Neutrophil (primary cell): ENCODE measurements at regions not wholly inside any gene's neighbourhood (a gene's known extent, or its start where the extent isn't known, plus 50 kb on each side); places are given as distances from the start of the nearest gene placed in this dataset.
"Not testable (repeated sequence)": the region's sequence is repeated elsewhere in the genome, so short reads cannot be mapped to it uniquely, and the experiment has no call there.

ENCODE experiments used
- H3K27ac ChIP-seq: fragments of 200-600 bp; sonication (generic); 2 replicates; pipeline ENCODE4 v1.5.1; 2016; ENCODE audit warnings: mild to moderate bottlenecking, moderate library complexity
- H3K27me3 ChIP-seq: fragments of 200-600 bp; sonication (generic); 2 replicates; pipeline ENCODE4 v1.6.0; 2016; ENCODE audit warnings: mild to moderate bottlenecking
- H3K36me3 ChIP-seq: fragments of 200-600 bp; sonication (generic); 2 replicates; pipeline ENCODE4 v1.5.1; 2017
- H3K4me1 ChIP-seq, 2 experiments: fragments of 200-600 bp in 1 of 2; sonication (generic) in 1 of 2; 1 replicate in 1 of 2; 2 replicates in 1 of 2; pipeline versions ENCODE4 v1.5.1 to v1.6.1; 2013 to 2016; ENCODE audit warnings: low read depth in 1 of 2, low read length in 1 of 2, mild to moderate bottlenecking in 1 of 2, moderate library complexity in 1 of 2; ENCODE audit not compliant: control insufficient read depth in 1 of 2, insufficient read depth in 1 of 2
- H3K4me3 ChIP-seq, 2 experiments: fragments of 200-600 bp in 1 of 2; sonication (generic) in 1 of 2; 1 replicate in 1 of 2; 2 replicates in 1 of 2; pipeline ENCODE4 v1.5.1; 2013 to 2016; ENCODE audit warnings: low read depth in 1 of 2, low read length in 1 of 2, mild to moderate bottlenecking in 1 of 2, moderate library complexity in 1 of 2
- H3K9me3 ChIP-seq: fragments of 200-600 bp; sonication (generic); 2 replicates; pipeline ENCODE4 v1.5.1; 2016
- CTCF ChIP-seq: fragments of 200-600 bp; sonication (generic); IDR thresholded peaks from 2 replicates; pipeline ENCODE4 v1.5.1; 2016; ENCODE audit warnings: antibody characterized with exemption

GRCh38 chr4:12393631-12394262, 965.1 kb upstream of the HS3ST1 start:
- no peak for TF ChIP-seq CTCF
- H3K4me3 ChIP-seq, result no peak overlapping the region
- no peaks in the 10 kb centered on the region for H3K36me3 ChIP-seq
- H3K27me3 ChIP-seq, result no peaks in the 10 kb centered on the region
- H3K27ac ChIP-seq, result no peak overlapping the region
- H3K9me3 ChIP-seq, result no peaks in the 10 kb centered on the region
- no peaks in the 10 kb centered on the region for H3K4me1 ChIP-seq

DNA sequence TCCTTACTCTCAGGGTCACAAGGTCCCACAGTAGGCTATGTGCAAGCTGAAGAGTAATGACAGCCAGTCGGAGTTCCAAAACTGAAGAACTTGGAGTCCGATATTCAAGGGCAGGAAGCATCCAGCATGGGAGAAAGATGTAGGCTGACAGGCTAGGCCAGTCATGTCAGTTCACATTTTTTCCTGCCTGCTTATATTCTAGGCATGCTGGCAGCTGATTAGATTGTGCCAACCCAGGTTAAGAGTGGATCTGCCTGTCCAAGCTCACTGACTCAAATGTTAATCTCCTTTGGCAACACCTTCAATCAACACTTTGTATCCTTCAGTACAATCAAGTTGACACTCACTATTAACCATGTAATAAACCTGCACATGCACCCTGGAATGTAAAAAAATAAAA, 960.9 kb upstream of the HS3ST1 start:
- Histone ChIP-seq H3K4me3 (no peak overlapping the region), H3K27me3 (no peaks in the 10 kb centered on the region), H3K27ac (no peak overlapping the region), H3K36me3 (no peaks in the 10 kb centered on the region), H3K9me3 (no peaks in the 10 kb centered on the region), H3K4me1 (no peaks in the 10 kb centered on the region)
- no peak for TF ChIP-seq CTCF

DNA sequence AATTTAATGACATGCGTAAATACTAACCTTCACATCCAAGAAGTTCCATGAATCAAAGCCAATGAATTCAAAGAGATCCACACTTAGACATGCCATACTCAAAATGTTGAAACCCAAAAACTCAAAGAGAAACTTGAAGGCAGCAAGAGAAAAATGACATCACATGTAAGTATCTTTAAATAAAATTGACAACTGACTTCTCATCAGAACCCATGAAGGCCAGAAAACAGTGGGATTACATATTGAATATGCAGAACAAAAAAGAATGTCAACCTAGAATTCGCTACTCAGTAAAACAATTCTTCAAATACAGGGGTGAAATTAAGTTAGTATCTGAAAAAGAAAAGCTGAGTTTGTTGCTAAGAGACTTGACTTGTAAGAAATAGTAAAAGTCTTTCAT, 953.9 kb upstream of the HS3ST1 start:
- Histone ChIP-seq H3K4me3 (no peak overlapping the region), H3K27me3 (no peaks in the 10 kb centered on the region), H3K9me3 (no peaks in the 10 kb centered on the region), H3K4me1 (no peaks in the 10 kb centered on the region), H3K27ac (no peak overlapping the region), H3K36me3 (no peaks in the 10 kb centered on the region)
- TF ChIP-seq CTCF, result no peak

DNA sequence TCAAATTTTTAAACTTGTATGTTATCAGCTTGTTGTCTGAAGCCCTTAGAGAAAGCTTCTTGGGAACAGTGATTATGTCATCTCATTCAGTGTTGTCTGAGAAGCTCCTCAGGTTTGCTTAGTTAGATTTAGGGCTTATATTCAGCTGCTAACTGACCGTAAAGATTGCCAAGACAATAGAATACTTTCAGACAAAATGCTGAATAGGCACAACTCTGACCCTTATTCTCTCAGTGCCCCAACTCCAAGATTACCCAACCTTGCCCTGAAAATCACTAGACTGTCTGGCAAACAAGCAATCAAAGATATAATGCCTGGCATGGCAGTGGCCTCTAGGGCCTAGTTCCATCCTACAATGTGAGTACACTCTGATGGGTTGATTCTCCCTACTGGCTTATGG, 950.5 kb upstream of the HS3ST1 start:
- no peaks in the 10 kb centered on the region for H3K4me1 ChIP-seq
- no peak overlapping the region for H3K4me3 ChIP-seq
- H3K36me3 ChIP-seq, result no peaks in the 10 kb centered on the region
- H3K9me3 ChIP-seq, result no peaks in the 10 kb centered on the region
- H3K27ac ChIP-seq, result no peak overlapping the region
- TF ChIP-seq CTCF, result no peak
- H3K27me3 ChIP-seq, result no peaks in the 10 kb centered on the region

DNA sequence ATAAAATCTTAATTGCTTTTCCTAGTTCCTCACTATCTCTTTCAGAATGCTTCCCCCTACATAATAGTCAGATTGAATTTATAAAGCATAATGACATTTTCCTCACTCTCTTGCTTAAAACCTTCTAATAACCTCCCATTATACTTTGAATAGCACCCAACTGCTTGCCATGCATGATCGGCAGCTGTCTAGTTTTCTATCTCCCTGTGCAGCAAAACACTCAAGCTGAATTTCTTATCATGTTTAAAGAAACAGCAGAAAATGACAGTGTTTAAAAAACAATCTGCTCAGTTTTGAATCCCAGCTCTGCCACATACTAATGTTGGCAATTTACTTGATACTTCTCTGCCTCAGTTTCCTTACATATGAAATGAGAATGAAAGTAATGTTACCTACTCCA, 947.1 kb upstream of the HS3ST1 start:
- TF ChIP-seq CTCF, result no peak
- Histone ChIP-seq H3K4me3 (no peak overlapping the region), H3K36me3 (no peaks in the 10 kb centered on the region), H3K27me3 (no peaks in the 10 kb centered on the region), H3K4me1 (no peaks in the 10 kb centered on the region), H3K27ac (no peak overlapping the region), H3K9me3 (no peaks in the 10 kb centered on the region)

- H3K27me3 ChIP-seq, result not testable (repeated sequence)
Observed at GRCh38 chr4:12365869-12366268, 937.2 kb upstream of the HS3ST1 start.

More at GRCh38 chr4:12365869-12366268, 937.2 kb upstream of the HS3ST1 start:
- H3K9me3 ChIP-seq, H3K36me3 ChIP-seq, H3K27ac ChIP-seq, H3K4me1 ChIP-seq, H3K4me3 ChIP-seq: not testable (repeated sequence)
